Upper lobe of left lung (tissue), 4 donors: ENCODE measurements at regions not wholly inside any gene's neighbourhood (a gene's known extent, or its start where the extent isn't known, plus 50 kb on each side); places are given as distances from the start of the nearest gene placed in this dataset.

Source experiments
- POLR2A ChIP-seq, 4 donors: fragments of 450-650 bp; IDR thresholded peaks; one replicate each; pipeline ENCODE4 v1.5.1; 2016 to 2017; ENCODE audit warnings: antibody characterized with exemption in 4 of 4, mild to moderate bottlenecking in 2 of 4
- TF ChIP-seq, protein P1 (sequence below), 6 experiments: fragments of 450-650 bp in 4 of 6; fragments of 200-600 bp in 2 of 6; sonication (generic) in 2 of 6; IDR thresholded peaks; one replicate each; pipeline ENCODE4 v1.5.1; 2016 to 2019; ENCODE audit warnings: antibody characterized with exemption in 6 of 6

DNA sequence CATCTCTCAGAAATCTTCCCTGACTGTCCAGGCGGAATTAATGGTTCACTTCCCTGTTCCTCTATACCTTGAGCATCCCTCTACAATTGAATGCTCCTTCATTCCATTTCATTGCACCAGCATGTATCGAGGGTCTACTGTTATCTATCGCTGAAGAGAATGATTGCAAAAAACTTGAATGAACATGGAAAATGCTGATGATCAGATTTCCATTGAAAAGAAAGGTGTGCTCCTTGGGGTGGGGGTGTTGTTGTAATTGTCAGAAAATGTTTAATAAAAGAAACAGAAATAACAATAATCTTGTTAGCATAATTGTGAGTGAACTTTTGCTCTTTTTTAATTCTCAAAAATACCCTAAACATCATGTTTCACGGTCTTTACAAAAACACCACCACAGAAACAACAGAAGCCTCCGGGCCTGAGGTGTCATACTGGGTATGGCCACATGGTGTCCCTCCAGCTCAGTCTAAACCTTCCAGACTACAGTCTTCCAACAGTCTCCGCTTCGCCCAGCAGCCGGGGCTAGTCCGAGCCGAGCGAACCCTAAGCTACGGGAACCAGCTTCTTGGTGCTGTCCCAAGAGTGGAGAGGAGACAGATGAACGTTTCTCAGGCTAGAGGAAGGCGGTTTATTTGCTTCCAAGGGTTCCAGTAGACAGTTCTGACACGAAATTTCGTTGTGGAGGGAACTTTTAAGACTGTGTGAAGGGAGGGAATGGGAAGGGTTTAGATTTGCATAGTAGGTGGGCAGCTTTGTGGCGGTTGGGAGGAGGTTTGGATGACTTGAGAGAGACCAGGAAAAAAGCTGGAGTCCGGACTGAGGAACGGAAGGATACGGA lies 75.8 kb upstream of the ZBED5 start:
- TF ChIP-seq POLR2A (IDR thresholded peaks at IDR 0.05), result peak in 1 of 4 donors; percentile 36
- TF ChIP-seq, protein P1, sequence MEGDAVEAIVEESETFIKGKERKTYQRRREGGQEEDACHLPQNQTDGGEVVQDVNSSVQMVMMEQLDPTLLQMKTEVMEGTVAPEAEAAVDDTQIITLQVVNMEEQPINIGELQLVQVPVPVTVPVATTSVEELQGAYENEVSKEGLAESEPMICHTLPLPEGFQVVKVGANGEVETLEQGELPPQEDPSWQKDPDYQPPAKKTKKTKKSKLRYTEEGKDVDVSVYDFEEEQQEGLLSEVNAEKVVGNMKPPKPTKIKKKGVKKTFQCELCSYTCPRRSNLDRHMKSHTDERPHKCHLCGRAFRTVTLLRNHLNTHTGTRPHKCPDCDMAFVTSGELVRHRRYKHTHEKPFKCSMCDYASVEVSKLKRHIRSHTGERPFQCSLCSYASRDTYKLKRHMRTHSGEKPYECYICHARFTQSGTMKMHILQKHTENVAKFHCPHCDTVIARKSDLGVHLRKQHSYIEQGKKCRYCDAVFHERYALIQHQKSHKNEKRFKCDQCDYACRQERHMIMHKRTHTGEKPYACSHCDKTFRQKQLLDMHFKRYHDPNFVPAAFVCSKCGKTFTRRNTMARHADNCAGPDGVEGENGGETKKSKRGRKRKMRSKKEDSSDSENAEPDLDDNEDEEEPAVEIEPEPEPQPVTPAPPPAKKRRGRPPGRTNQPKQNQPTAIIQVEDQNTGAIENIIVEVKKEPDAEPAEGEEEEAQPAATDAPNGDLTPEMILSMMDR (IDR thresholded peaks at IDR 0.05), result peak; percentile 90 to 97 (median 94)
